ENCODE measurements at regions not wholly inside any gene's neighbourhood (a gene's known extent, or its start where the extent isn't known, plus 50 kb on each side); places are given as distances from the start of the nearest gene placed in this dataset.
"Not testable (repeated sequence)": the region's sequence is repeated elsewhere in the genome, so short reads cannot be mapped to it uniquely, and the experiment has no call there.

DNA sequence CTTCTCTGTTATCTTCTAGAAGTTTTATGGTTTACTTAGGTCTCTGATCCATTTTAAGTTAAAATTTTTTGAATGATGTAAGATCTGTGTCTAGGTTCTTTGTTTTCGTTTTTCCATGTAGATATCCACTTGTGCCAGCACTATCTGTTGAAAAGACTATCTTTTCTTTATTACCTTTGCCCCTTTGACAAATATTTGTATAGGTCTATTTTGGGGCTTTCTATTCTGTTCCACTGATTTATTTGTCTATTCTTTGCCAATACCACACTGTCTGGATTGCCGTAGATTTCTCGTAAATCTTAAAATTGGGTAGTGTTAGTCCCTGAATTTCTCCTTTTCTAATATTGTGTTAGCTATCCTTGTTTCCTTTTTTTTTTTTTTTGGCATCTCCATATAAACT lies 71.4 kb upstream of the PDSS1 start:
- Histone ChIP-seq H3K27ac (no peak overlapping the region), H3K27me3 (peaks cover 0 to 18% (median 6%) of the 10 kb centered on the region in 3 donors), H3K4me3 (no peak overlapping the region), H3K36me3 (no peaks in the 10 kb centered on the region), H3K4me1 (no peaks in the 10 kb centered on the region), H3K9me3 (no peaks in the 10 kb centered on the region)
- TF ChIP-seq POLR2A (IDR thresholded peaks at IDR 0.05) (no peak), CTCF (IDR thresholded peaks at IDR 0.05 in 4 of 5, conservative IDR thresholded peaks at IDR 0.05 in 1 of 5) (no peak)
- in situ Hi-C loops (cut with MboI; ENCODE audit: low sequenced_read_pairs in 4 of 4) (no loop called here), intact Hi-C loops (cut with DNase I; ENCODE audit: low total_unique reads) (no loop called here)
- DNase-seq (no peak), ATAC-seq (no peak)

DNA sequence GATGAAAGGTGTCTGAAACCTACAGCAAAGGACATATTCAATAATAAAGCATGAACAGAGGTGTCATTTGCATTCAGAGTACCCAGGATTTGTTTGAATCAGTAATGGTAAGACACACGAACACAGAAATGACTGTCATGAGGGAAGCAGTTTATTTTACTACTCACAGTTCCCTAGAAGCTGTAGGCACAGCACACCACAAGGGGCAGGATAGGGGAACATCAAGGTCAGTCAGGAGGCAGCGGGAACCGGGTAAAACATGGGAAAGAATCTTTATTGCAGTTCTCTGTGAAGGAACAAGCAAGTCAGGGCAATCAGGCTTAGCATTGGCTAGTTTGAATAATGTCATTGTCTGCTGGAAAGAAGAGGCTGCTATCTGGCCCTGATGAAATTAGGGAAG lies 70.2 kb upstream of the PDSS1 start:
- H3K4me1 ChIP-seq: no peaks in the 10 kb centered on the region
- H3K36me3 ChIP-seq: no peaks in the 10 kb centered on the region
- H3K4me3 ChIP-seq: no peak overlapping the region
- intact Hi-C loops (cut with DNase I; ENCODE audit: low total_unique reads): no loop called here
- H3K27me3 ChIP-seq: peaks cover 0 to 11% (median 4%) of the 10 kb centered on the region in 3 donors
- ATAC-seq: no peak
- H3K9me3 ChIP-seq: no peaks in the 10 kb centered on the region
- no peak for TF ChIP-seq POLR2A (IDR thresholded peaks at IDR 0.05)
- no peak for TF ChIP-seq CTCF (IDR thresholded peaks at IDR 0.05 in 4 of 5, conservative IDR thresholded peaks at IDR 0.05 in 1 of 5)
- DNase-seq: no peak
- H3K27ac ChIP-seq: no peak overlapping the region
- in situ Hi-C loops (cut with MboI; ENCODE audit: low sequenced_read_pairs in 4 of 4): no loop called here

DNA sequence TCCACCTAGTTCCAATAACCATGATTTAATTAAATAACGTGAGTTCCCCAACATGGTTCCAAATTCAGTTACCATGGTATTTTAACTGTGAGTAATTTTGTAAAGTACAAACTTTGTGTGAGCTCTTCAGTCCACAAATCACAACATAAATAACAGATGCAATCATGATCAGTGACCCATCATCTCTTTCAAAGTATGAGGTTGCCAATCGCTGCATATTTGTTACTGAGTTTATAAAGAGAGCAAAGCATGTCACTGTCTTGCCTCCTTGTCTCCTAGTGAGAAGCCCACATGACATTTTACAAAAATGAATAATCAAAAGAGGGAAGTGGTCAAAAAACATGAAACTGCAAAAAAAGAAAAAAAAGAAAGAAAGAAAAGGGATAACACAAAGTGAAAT lies 69.1 kb upstream of the PDSS1 start:
- DNase-seq (no peak), ATAC-seq (no peak)
- intact Hi-C loops (cut with DNase I; ENCODE audit: low total_unique reads): no loop called here
- no peak overlapping the region for H3K27ac ChIP-seq
- in situ Hi-C loops (cut with MboI; ENCODE audit: low sequenced_read_pairs in 4 of 4): no loop called here
- H3K4me1 ChIP-seq: no peaks in the 10 kb centered on the region
- H3K9me3 ChIP-seq: no peaks in the 10 kb centered on the region
- H3K36me3 ChIP-seq: no peaks in the 10 kb centered on the region
- no peak overlapping the region for H3K4me3 ChIP-seq
- TF ChIP-seq CTCF (IDR thresholded peaks at IDR 0.05 in 4 of 5, conservative IDR thresholded peaks at IDR 0.05 in 1 of 5) (no peak), POLR2A (IDR thresholded peaks at IDR 0.05) (no peak)
- peaks cover 0 to under 1% (median 0%) of the 10 kb centered on the region in 3 donors for H3K27me3 ChIP-seq

DNA sequence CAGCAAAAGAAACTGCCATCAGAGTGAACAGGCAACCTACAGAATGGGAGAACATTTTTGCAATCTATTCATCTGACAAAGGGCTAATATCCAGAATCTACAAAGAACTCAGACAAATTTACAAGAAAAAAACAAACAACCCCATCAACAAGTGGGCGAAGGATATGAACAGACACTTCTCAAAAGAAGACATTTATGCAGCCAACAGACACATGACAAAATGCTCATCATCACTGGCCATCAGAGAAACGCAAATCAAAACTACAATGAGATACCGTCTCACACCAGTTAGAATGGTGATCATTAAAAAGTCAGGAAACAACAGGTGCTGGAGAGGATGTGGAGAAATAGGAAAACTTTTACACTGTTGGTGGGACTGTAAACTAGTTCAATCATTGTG lies 65.3 kb upstream of the PDSS1 start:
- H3K27me3 ChIP-seq; H3K4me1 ChIP-seq; intact Hi-C loops (cut with DNase I; ENCODE audit: low total_unique reads); ATAC-seq; H3K36me3 ChIP-seq; H3K9me3 ChIP-seq; in situ Hi-C loops (cut with MboI; ENCODE audit: low sequenced_read_pairs in 4 of 4); H3K27ac ChIP-seq; H3K4me3 ChIP-seq; DNase-seq: not testable (repeated sequence)

DNA sequence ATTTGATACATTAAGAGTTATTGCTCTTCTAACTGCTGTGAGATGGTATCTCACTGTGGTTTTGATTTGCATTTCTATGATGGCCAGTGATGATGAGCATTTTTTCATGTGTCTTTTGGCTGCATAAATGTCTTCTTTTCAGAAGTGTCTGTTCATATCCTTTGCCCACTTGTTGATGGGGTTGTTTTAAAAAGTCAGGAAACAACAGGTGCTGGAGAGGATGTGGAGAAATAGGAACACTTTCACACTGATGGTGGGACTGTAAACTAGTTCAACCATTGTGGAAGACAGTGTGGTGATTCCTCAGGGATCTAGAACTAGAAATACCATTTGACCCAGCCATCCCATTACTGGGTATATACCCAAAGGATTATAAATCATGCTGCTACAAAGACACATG lies 63.4 kb upstream of the PDSS1 start:
- ATAC-seq; H3K27me3 ChIP-seq; intact Hi-C loops (cut with DNase I; ENCODE audit: low total_unique reads); DNase-seq; H3K4me3 ChIP-seq; H3K27ac ChIP-seq; in situ Hi-C loops (cut with MboI; ENCODE audit: low sequenced_read_pairs in 4 of 4); H3K4me1 ChIP-seq; H3K36me3 ChIP-seq; H3K9me3 ChIP-seq: not testable (repeated sequence)

DNA sequence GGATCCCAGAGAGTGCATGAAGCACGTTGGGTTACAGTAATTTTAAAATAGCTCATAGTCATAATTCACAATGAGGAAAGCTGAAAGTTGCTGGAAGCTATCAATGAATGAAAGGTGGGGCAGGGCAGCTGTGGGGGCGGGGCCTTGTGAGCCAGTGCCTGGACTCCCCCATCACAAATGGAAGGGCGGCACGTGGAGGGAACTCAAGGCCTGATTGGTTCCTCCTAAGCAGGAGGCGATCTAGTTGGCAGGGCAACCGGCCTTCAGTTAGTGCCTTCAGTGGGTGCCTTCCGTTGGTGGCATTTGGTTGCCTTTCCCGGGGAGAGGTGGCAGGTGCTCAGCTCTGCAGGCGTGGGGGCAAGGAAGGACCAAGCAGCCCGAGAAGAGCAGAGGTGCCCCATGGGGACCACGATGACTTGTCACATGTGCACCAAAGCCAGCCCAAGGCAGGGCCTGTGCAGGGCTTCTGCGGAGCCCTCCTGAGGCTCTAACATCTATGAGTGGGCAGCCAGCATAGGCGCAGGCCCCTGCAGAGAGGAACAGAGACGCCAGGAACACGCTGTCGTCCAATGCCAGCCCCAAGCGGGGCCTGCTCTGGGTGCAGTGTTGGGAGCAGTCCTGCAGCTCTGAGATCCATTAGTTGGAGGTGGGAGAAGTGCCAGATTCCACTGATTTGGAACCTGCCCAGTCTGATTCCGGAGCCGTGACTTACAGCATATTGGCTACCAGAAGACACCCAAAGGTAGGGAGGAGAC lies 59.8 kb upstream of the PDSS1 start:
- DNase-seq (no peak), ATAC-seq (no peak)
- H3K9me3 ChIP-seq: no peaks in the 10 kb centered on the region
- H3K4me3 ChIP-seq: no peak overlapping the region
- in situ Hi-C loops (cut with MboI; ENCODE audit: low sequenced_read_pairs in 4 of 4): no loop called here
- H3K27me3 ChIP-seq: no peaks in the 10 kb centered on the region
- no peaks in the 10 kb centered on the region for H3K36me3 ChIP-seq
- H3K4me1 ChIP-seq: no peaks in the 10 kb centered on the region
- intact Hi-C loops (cut with DNase I; ENCODE audit: low total_unique reads): no loop called here
- no peak overlapping the region for H3K27ac ChIP-seq
- TF ChIP-seq POLR2A (IDR thresholded peaks at IDR 0.05) (no peak), CTCF (IDR thresholded peaks at IDR 0.05 in 4 of 5, conservative IDR thresholded peaks at IDR 0.05 in 1 of 5) (no peak)

Measured in gastrocnemius medialis (tissue), 4 donors.